ENCODE measurements at regions not wholly inside any gene's neighbourhood (a gene's known extent, or its start where the extent isn't known, plus 50 kb on each side); places are given as distances from the start of the nearest gene placed in this dataset.

DNA sequence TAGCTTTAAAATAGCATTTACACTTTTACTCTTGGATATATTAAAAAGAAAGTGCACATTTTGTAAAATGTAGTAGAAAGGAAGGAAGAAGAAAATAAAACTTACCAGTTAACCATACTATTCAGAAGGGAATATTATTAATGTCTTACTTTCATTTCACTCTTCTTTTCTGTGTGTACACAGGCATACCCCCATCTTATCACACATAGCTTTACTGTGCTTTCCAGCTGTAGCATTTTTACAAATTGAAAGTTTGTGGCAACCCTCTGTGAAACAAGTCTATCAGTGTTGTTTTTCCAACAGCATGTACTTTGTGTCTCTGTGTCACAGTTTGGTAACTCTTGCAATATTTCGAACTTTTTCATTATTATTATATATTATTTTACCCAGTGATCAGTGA lies 314.5 kb downstream of the UTRN start:
- Mint-ChIP-seq H3K9me3 (ENCODE audit: low read depth, unreplicated experiment) (no peaks in the 10 kb centered on the region), H3K4me3 (ENCODE audit: low read depth, unreplicated experiment) (no peak overlapping the region), H3K4me1 (ENCODE audit: low read depth, unreplicated experiment) (no peaks in the 10 kb centered on the region), H3K27me3 (ENCODE audit: unreplicated experiment) (no peaks in the 10 kb centered on the region), H3K27ac (ENCODE audit: unreplicated experiment) (no peak overlapping the region), H3K36me3 (ENCODE audit: insufficient read depth, unreplicated experiment) (no peaks in the 10 kb centered on the region)
- CTCF ChIA-PET = no interaction called here
- TF ChIP-seq CTCF (IDR thresholded peaks at IDR 0.05; ENCODE audit: unreplicated experiment) = no peak
- BruUV-seq (replicated peaks) = no TSS peak
- no peak for DNase-seq
- intact Hi-C loops (cut with micrococcal nuclease; ENCODE audit: unreplicated experiment) = no loop called here

- Mint-ChIP-seq H3K27me3 (ENCODE audit: unreplicated experiment) (no peaks in the 10 kb centered on the region), H3K27ac (ENCODE audit: unreplicated experiment) (no peak overlapping the region), H3K4me1 (ENCODE audit: low read depth, unreplicated experiment) (no peaks in the 10 kb centered on the region), H3K4me3 (ENCODE audit: low read depth, unreplicated experiment) (no peak overlapping the region), H3K9me3 (ENCODE audit: low read depth, unreplicated experiment) (no peaks in the 10 kb centered on the region), H3K36me3 (ENCODE audit: insufficient read depth, unreplicated experiment) (no peaks in the 10 kb centered on the region)
- no peak for TF ChIP-seq CTCF (IDR thresholded peaks at IDR 0.05; ENCODE audit: unreplicated experiment)
- CTCF ChIA-PET = no interaction called here
- no peak for DNase-seq
- no TSS peak for BruUV-seq (replicated peaks)
- intact Hi-C loops (cut with micrococcal nuclease; ENCODE audit: unreplicated experiment) = no loop called here
Measured at GRCh38 chr6:144601221-144601620, 316.1 kb downstream of the UTRN start.

GRCh38 chr6:144602523-144603180 lies 317.5 kb downstream of the UTRN start:
- Mint-ChIP-seq H3K27me3 (ENCODE audit: unreplicated experiment) (no peaks in the 10 kb centered on the region), H3K27ac (ENCODE audit: unreplicated experiment) (no peak overlapping the region), H3K36me3 (ENCODE audit: insufficient read depth, unreplicated experiment) (no peaks in the 10 kb centered on the region), H3K9me3 (ENCODE audit: low read depth, unreplicated experiment) (no peaks in the 10 kb centered on the region), H3K4me3 (ENCODE audit: low read depth, unreplicated experiment) (no peak overlapping the region), H3K4me1 (ENCODE audit: low read depth, unreplicated experiment) (no peaks in the 10 kb centered on the region)
- BruUV-seq (replicated peaks) = no TSS peak
- intact Hi-C loops (cut with micrococcal nuclease; ENCODE audit: unreplicated experiment) = no loop called here
- no peak for TF ChIP-seq CTCF (IDR thresholded peaks at IDR 0.05; ENCODE audit: unreplicated experiment)
- no peak for DNase-seq
- CTCF ChIA-PET = interaction anchor here (0.6 kb wide), 1 partner anchor 25 kb away, joined by 5 read pairs; no protein-coding TSS in a partner anchor

DNA sequence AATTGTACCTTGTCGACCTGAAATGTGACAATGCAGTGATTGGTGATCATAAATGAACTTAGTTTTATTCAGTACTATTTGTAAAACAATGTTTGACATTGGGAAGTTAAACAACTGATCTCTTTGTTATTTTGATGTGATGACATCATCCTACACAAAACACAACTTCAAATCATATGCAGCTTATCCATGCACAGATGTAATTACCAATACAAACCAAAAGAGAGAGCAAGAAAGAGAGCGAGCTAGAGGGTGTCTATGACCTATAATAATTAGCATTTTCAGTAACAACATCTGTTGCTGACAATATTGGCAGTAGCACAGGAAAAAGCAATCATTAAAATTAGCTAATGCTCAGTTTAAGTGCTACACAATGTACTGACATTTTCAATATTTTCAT lies 320.9 kb downstream of the UTRN start:
- DNase-seq = no peak
- Mint-ChIP-seq H3K4me3 (ENCODE audit: low read depth, unreplicated experiment) (no peak overlapping the region), H3K27me3 (ENCODE audit: unreplicated experiment) (no peaks in the 10 kb centered on the region), H3K36me3 (ENCODE audit: insufficient read depth, unreplicated experiment) (no peaks in the 10 kb centered on the region), H3K9me3 (ENCODE audit: low read depth, unreplicated experiment) (peaks cover 3% of the 10 kb centered on the region), H3K27ac (ENCODE audit: unreplicated experiment) (no peak overlapping the region), H3K4me1 (ENCODE audit: low read depth, unreplicated experiment) (no peaks in the 10 kb centered on the region)
- intact Hi-C loops (cut with micrococcal nuclease; ENCODE audit: unreplicated experiment) = no loop called here
- no TSS peak for BruUV-seq (replicated peaks)
- CTCF ChIA-PET = no interaction called here
- TF ChIP-seq CTCF (IDR thresholded peaks at IDR 0.05; ENCODE audit: unreplicated experiment) = no peak
